GM23338 (cell line): ENCODE measurements at regions not wholly inside any gene's neighbourhood (a gene's known extent, or its start where the extent isn't known, plus 50 kb on each side); places are given as distances from the start of the nearest gene placed in this dataset.

Experiments
- ATAC-seq: fragments of 200-7000 bp; cut with Tn5 transposase; 3 replicates; pipeline ENCODE4 v1.9.1; 2020
- DNase-seq: peaks from one replicate; pipeline ENCODE4 v3.0.0-alpha.2; 2015; ENCODE audit warnings: low spot score
- H2AFZ ChIP-seq: fragments of 200-600 bp; sonication (generic); 2 replicates; pipeline ENCODE4 v1.8.0; 2016; ENCODE audit warnings: antibody characterized with exemption, mild to moderate bottlenecking, moderate library complexity
- H3F3A ChIP-seq: fragments of 200-600 bp; sonication (generic); replicated peaks from 2 replicates; pipeline ENCODE4 v1.8.0; 2017; ENCODE audit warnings: antibody characterized with exemption, mixed run types, low read depth
- H3K27ac ChIP-seq: fragments of 200-600 bp; sonication (generic); 2 replicates; pipeline ENCODE4 v1.6.1; 2016; ENCODE audit warnings: low read depth
- H3K27me3 ChIP-seq: fragments of 200-600 bp; sonication (generic); 2 replicates; pipeline ENCODE4 v1.8.0; 2016; ENCODE audit warnings: mild to moderate bottlenecking, mixed run types, moderate library complexity; ENCODE audit not compliant: insufficient read depth
- H3K36me3 ChIP-seq: fragments of 200-600 bp; sonication (generic); 2 replicates; pipeline ENCODE4 v1.8.0; 2016; ENCODE audit warnings: mild to moderate bottlenecking; ENCODE audit not compliant: insufficient read depth
- H3K4me1 ChIP-seq: fragments of 200-600 bp; sonication (generic); 2 replicates; pipeline ENCODE4 v1.8.0; 2016; ENCODE audit warnings: mild to moderate bottlenecking, moderate library complexity; ENCODE audit not compliant: insufficient read depth
- H3K4me2 ChIP-seq: fragments of 200-600 bp; sonication (generic); 2 replicates; pipeline ENCODE4 v1.7.1; 2017; ENCODE audit warnings: mixed run types
- H3K4me3 ChIP-seq: fragments of 200-600 bp; sonication (generic); 2 replicates; pipeline ENCODE4 v1.6.1; 2016; ENCODE audit warnings: mixed run types
- H3K79me2 ChIP-seq: fragments of 200-600 bp; sonication (generic); replicated peaks from 2 replicates; pipeline ENCODE4 v1.8.0; 2017; ENCODE audit warnings: mild to moderate bottlenecking; ENCODE audit not compliant: insufficient read depth
- H3K9me2 ChIP-seq: fragments of 200-600 bp; sonication (generic); 2 replicates; pipeline ENCODE4 v1.8.0; 2017; ENCODE audit not compliant: insufficient read depth
- H4K20me1 ChIP-seq: fragments of 200-600 bp; sonication (generic); replicated peaks from 2 replicates; pipeline ENCODE4 v1.8.0; 2017; ENCODE audit warnings: mild to moderate bottlenecking; ENCODE audit not compliant: insufficient read depth
- H3K27ac Mint-ChIP-seq: 2 replicates; pipeline ENCODE4 v1.8.0; 2020; ENCODE audit warnings: inconsistent platforms, mild to moderate bottlenecking, moderate library complexity, mixed read lengths
- H3K27me3 Mint-ChIP-seq: 3 replicates; pipeline ENCODE4 v1.8.0; 2022; ENCODE audit warnings: low read depth, mild to moderate bottlenecking, moderate library complexity, mixed read lengths, inconsistent platforms; ENCODE audit not compliant: insufficient read depth, poor library complexity
- H3K36me3 Mint-ChIP-seq: 3 replicates; pipeline ENCODE4 v1.8.0; 2021; ENCODE audit warnings: low read depth, mild to moderate bottlenecking, inconsistent platforms, moderate library complexity, mixed read lengths
- H3K4me1 Mint-ChIP-seq: 3 replicates; pipeline ENCODE4 v1.8.0; 2020; ENCODE audit warnings: mild to moderate bottlenecking, inconsistent platforms, mixed read lengths
- H3K4me3 Mint-ChIP-seq: 3 replicates; pipeline ENCODE4 v1.8.0; 2021; ENCODE audit warnings: moderate library complexity, mild to moderate bottlenecking, inconsistent platforms, mixed read lengths
- H3K9me3 Mint-ChIP-seq: 3 replicates; pipeline ENCODE4 v1.8.0; 2020; ENCODE audit warnings: moderate library complexity, mild to moderate bottlenecking, inconsistent platforms, mixed read lengths
- CREB1 ChIP-seq: fragments of 250-450 bp; sonication (Bioruptor Pico); IDR thresholded peaks from 2 replicates; pipeline ENCODE4 v1.5.0; 2020; ENCODE audit warnings: low read depth, mild to moderate bottlenecking, moderate library complexity
- CTCF ChIP-seq, 2 experiments: fragments of 200-600 bp in 1 of 2; sonication (generic) in 1 of 2; conservative IDR thresholded peaks; 2 replicates each; pipeline versions ENCODE4 v1.5.1 to v1.6.1; 2016 to 2017; ENCODE audit warnings: antibody characterized with exemption in 2 of 2, low read depth in 2 of 2, mild to moderate bottlenecking in 2 of 2, moderate library complexity in 1 of 2
- ETS1 ChIP-seq: IDR thresholded peaks from 2 replicates; pipeline ENCODE4 v1.6.1; 2016; ENCODE audit warnings: antibody characterized with exemption
- EZH2 ChIP-seq: fragments of 200-600 bp; sonication (generic); IDR thresholded peaks from one replicate; pipeline ENCODE4 v1.8.0; 2017; ENCODE audit warnings: antibody characterized with exemption, mild to moderate bottlenecking, low read depth; ENCODE audit not compliant: unreplicated experiment
- JUNB ChIP-seq: IDR thresholded peaks from one replicate; pipeline ENCODE4 v1.6.1; 2016; ENCODE audit warnings: antibody characterized with exemption; ENCODE audit not compliant: unreplicated experiment
- NANOG ChIP-seq: IDR thresholded peaks from 2 replicates; pipeline ENCODE4 v1.6.1; 2016; ENCODE audit warnings: antibody characterized with exemption, borderline replicate concordance
- REST ChIP-seq: IDR thresholded peaks from one replicate; pipeline ENCODE4 v1.6.1; 2018; ENCODE audit warnings: antibody characterized with exemption; ENCODE audit not compliant: unreplicated experiment
- STAT1 ChIP-seq: IDR thresholded peaks from one replicate; pipeline ENCODE4 v1.6.1; 2016; ENCODE audit warnings: antibody characterized with exemption; ENCODE audit not compliant: unreplicated experiment
- ZNF331 ChIP-seq: fragments of 250-450 bp; sonication (Bioruptor Pico); IDR thresholded peaks from 2 replicates; pipeline ENCODE4 v1.5.0; 2020; ENCODE audit warnings: low read depth, mild to moderate bottlenecking, moderate library complexity

- TF ChIP-seq CTCF (conservative IDR thresholded peaks at IDR 0.05; ENCODE audit: low read depth in 2 of 2) (no peak), EZH2 (no peak), STAT1 (no peak), CREB1 (no peak)
Observed at GRCh38 chr3:74523811-74524210, 90.6 kb downstream of the CNTN3 start (continued).

GRCh38 chr3:74520895-74521294 is 93.6 kb downstream of the CNTN3 start:
- no peak overlapping the region for H3K4me3 ChIP-seq
- Mint-ChIP-seq H3K27me3 (no peaks in the 10 kb centered on the region), H3K27ac (no peak overlapping the region), H3K4me1 (peaks cover 3% of the 10 kb centered on the region; the same call in 1 of the 3 replicates), H3K9me3 (no peaks in the 10 kb centered on the region), H3K36me3 (no peaks in the 10 kb centered on the region), H3K4me3 (no peak overlapping the region)
- H2AFZ ChIP-seq = no peak overlapping the region
- H3K9me2 ChIP-seq = no peaks in the 10 kb centered on the region
- no peaks in the 10 kb centered on the region for H3K27me3 ChIP-seq
- TF ChIP-seq JUNB (no peak), ZNF331 (CRISPR knock-in tag) (no peak), EZH2 (no peak)
- ATAC-seq (no peak), DNase-seq (no peak)
- no peaks in the 10 kb centered on the region for H3K4me1 ChIP-seq
- H3K27ac ChIP-seq = no peak overlapping the region
- no peaks in the 10 kb centered on the region for H3K79me2 ChIP-seq
- no peak overlapping the region for H3K4me2 ChIP-seq
- no peaks in the 10 kb centered on the region for H3F3A ChIP-seq
- H4K20me1 ChIP-seq = no peaks in the 10 kb centered on the region
- no peaks in the 10 kb centered on the region for H3K36me3 ChIP-seq

- H3K27me3 Mint-ChIP-seq = no peaks in the 10 kb centered on the region
- Histone ChIP-seq H4K20me1 (no peaks in the 10 kb centered on the region), H3K4me1 (no peaks in the 10 kb centered on the region), H3K79me2 (no peaks in the 10 kb centered on the region), H3K27ac (no peak overlapping the region), H3K27me3 (no peaks in the 10 kb centered on the region), H3K36me3 (no peaks in the 10 kb centered on the region), H3K9me2 (no peaks in the 10 kb centered on the region), H3K4me2 (no peak overlapping the region), H3F3A (no peaks in the 10 kb centered on the region), H3K4me3 (no peak overlapping the region), H2AFZ (no peak overlapping the region)
- H3K27ac Mint-ChIP-seq = no peak overlapping the region
- H3K4me1 Mint-ChIP-seq = peaks cover 3% of the 10 kb centered on the region; the same call in 1 of the 3 replicates
- H3K4me3 Mint-ChIP-seq = no peak overlapping the region
- no peaks in the 10 kb centered on the region for H3K36me3 Mint-ChIP-seq
- no peaks in the 10 kb centered on the region for H3K9me3 Mint-ChIP-seq
- DNase-seq (no peak), ATAC-seq (no peak)
- no peak for TF ChIP-seq JUNB
- TF ChIP-seq ETS1 = no peak
- TF ChIP-seq CREB1 = no peak
- no peak for TF ChIP-seq NANOG
- no peak for TF ChIP-seq EZH2
- TF ChIP-seq ZNF331 (CRISPR knock-in tag) = no peak
- TF ChIP-seq REST = no peak
Observed at GRCh38 chr3:74518610-74519009, 95.8 kb downstream of the CNTN3 start.
